GM18502 (cell line): ENCODE measurements at regions not wholly inside any gene's neighbourhood (a gene's known extent, or its start where the extent isn't known, plus 50 kb on each side); places are given as distances from the start of the nearest gene placed in this dataset.

ENCODE experiments used
- ATAC-seq: cut with Tn5 transposase; IDR thresholded peaks from one replicate; pipeline ENCODE4 v1.9.1; 2021; ENCODE audit warnings: mild to moderate bottlenecking; ENCODE audit not compliant: unreplicated experiment, poor library complexity

DNA sequence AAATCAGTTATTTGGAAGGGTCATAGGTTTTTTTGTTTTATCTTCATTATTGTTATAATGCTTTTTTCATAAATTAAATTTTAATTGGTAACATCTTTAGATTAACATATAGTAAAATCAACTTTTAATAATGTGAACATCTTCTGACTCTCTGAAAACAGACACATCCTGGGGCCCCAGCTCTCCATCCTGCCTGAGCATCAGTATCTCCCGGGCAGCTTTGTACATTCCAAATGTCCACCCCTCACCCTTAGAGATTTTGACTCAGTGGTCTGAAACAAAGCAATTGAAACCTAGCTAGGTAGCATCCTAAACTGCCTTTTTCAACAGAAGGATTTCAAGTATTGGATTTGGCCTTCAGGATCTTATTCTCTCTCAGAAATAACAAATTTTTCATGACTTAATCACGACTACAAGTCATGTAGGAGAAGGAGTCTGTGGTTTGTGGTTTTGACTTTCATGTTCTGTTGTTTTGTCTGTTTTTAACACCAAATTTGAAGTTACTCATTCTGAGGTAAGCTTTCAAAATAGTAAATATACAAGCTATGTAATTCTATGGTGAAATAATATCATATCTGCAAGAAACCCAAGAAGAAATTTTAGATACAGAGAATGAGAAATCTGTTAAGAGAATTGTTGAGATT lies 147.3 kb upstream of the UBE2E2 start:
- ATAC-seq, result peak; percentile 82

DNA sequence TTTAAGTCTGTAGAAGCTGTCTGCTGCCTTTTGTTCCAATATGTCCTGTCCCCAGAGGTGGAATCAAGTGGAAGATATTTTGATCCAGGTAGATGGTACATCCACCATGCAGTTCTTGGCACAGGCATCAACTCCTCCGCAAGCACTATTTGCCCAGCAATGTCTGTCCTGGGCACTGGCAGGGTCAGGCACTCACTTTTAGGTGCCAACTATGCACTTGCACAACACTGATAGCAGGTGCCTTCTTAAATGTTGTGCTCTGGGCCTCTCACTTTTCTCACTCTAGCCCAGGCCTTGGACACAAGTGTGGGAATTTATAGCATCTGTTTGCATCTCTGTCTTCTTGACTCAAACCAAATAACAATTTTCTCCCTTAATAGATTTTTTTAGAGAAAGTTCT lies 140.5 kb upstream of the UBE2E2 start:
- no peak for ATAC-seq

DNA sequence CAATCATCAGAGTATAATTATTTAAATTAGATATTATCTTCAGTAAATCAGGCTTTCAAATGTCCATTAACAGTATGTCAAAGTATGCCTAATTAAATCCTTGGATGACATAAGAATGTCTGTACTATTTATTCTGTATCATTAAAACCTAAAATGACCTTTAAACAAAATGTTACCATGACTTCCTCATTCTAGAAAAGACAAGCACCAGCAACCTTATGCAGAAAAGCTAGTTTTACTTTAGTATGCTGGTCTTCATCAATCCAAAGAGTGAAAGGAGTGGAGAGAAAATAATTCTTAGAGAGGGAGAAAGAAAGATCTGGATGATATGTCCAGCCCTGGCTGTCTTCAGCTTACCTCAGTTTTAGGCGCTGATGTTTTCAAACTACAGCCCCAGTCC lies 140.1 kb upstream of the UBE2E2 start:
- ATAC-seq, result no peak

DNA sequence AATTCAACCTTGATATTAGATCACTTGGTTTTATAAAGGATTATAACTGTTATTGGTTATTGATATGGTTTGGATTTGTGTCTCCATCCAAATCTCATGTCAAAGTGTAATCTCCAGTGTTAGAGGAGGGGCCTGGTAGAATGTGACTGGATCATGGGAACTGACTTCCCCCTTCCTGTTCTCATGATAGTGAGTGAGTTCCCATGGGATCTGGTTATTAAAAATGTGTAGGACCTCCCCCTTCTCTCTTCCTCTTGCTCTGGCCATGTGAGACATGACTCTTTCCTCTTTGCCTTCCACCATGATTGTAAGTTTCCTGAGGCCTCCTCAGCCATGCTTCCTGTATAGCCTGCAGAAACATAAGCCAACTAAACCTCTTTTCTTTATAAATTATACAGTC lies 136.0 kb upstream of the UBE2E2 start:
- no peak for ATAC-seq

DNA sequence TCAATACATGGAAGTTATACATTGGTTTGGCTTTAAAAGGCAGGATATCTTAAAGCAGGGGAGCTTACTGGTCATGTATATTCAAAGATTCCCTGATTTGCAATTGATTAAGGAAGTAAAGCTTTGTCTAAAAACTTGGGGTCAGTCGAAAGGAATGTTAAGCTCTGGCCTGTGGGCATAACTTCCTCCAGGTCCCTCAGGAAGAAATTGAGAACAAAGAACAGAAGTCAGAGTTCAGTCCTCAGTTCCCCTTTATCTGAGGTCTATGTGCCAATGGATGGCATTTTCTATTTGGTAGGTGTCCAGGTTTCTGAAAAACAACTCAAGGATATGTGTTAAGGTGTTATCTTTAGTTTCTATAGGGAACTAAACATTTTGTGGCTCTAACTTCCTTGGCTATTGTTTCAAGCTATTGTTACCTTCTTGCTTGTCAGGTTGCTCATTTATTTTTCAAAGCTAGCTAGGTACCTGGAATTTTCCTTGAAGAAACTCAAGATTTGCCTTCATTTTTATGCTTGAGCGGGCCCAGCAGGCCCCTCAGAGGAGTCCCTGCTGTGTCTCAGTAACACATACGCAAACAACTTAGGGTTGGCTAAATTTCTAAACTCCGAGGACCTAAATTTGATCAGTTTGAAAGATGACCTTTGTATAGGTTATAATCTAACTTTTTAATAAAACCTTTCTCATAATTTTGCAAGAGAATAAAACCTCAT lies 135.0 kb upstream of the UBE2E2 start:
- ATAC-seq, result no peak

DNA sequence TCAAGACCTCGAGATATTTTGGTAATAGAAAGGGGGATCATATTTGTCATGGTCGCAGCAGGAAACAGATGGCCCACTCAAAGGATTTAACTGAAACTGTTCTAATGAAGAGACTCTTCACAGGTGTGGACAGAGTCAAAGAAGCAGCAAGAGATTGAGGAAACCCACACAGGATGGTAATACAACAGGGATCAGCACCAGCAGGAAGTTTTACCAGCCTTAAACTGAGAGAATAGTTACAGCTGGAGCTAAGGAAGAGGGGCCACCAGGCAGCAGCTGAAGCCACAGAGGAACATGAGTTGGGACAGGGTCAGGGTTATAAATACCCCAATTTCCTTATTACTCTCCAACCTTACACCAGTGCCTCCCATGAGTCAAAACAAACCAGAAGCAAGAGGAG lies 131.8 kb upstream of the UBE2E2 start:
- ATAC-seq, result no peak

DNA sequence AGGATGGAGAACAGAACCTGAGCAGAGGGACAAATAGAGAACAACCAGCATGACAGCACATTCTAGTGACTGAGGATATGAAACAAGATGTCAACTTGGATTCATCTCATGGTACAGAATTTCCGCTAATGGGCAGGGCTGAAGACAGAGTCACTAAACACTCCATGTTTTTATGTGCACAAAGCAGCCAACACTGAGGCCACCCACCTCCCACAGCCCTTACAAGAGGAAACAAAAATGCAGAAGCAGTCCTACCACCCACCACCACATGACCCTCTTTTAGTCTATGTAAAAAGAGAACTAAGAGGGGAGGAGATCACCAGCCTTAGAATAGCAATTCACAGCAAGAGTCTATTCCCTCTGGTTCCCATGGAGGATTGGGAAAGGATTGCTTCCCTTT lies 131.4 kb upstream of the UBE2E2 start:
- peak; percentile 72 for ATAC-seq

DNA sequence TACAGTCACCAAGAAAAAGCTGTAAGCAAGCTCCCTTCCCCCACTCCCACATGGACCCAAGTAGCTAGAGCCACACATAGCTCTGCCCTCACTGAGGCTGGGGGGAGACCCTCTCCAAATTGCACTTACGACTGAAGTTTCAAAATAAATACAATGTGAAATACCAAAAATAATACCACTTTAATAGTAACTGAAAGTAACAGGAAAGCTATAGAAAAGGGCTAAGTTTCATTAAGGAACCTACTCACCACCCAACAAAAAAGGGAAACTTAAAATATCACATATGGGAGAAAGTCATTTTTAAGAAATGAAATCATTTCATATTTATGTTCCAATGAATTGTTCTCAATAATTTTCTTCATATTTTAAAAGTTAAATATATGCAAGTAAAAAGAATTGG lies 130.4 kb upstream of the UBE2E2 start:
- ATAC-seq, result no peak

DNA sequence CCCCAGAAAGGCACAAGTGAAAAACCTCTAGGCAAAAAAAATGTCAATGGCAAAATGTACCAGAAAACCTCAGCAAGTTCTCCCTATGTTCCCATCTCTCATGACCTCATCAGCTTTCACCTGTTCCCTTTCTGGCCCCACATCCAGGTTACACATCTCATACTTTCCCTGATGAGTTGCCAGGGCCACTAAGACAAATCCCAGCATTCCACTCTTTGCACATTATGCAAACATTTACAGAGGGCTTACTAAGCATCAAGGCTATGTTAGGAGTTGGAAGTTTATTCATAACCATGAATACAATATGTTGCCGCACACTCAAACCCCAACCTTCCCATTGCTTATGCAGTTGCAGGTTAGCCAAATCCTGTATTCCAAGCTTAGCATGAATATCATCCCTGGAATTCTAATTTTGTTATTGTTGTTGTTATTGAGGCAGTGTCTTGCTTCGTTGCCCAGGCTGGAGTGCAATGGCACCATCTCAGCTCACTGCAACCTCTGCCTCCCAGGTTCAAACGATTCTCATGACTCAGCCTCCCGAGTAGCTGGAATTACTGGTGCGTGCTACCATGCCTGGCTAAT lies 129.3 kb upstream of the UBE2E2 start:
- ATAC-seq, result no peak

DNA sequence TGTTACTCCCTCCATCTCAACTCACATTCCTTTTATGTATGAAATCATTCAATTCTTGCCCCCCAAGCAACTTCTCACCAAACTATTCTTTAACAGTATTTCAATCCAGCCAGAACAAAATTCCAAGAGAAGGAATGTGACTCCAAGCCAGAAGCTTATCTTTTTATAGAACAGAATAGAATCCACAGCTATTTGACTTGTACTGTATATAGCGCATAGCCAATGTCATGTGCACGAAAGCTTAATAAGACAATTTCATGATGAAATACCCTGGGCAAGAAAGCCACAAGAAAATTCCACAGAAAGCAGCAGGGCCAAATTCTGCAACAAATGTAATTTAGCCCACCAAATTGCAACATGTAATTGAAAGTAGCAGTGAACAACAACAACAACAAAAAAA lies 127.6 kb upstream of the UBE2E2 start:
- no peak for ATAC-seq

DNA sequence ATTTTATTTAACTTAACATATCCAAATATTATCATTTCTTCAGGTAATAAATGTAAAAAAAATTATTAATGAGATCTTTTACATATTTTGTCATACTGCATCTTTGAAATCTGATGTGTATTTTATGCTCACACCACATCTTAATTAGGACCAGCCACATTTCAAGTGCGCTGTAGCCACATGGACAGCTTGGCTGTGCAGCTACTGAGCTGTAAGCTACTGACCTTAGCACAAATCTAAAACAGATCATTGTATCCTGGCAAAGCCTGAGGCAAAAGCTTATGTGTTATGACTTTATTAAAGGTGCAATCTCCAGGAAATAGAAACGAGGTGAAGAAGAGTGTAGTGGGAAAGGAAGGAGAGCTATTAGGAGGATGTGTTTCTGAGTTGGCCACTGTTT lies 126.7 kb upstream of the UBE2E2 start:
- ATAC-seq, result no peak

DNA sequence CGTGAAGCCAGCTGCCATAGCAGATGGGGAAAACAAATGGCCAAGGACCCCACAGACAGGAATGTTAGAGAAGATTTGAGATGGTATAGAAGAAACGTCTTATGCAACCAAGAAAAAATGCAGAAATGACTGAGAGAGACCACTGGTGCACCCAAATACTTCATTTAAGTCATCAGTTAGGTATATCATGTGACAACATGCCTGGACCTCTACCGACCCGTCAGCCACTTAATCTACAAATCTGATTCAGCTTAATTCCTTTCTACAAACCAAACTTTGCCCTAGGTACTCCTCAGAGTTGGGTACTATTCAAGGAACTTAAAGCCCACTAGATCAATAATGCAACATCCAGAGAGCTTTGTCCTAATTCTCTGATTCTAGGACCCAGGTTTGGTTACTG lies 126.0 kb upstream of the UBE2E2 start:
- no peak for ATAC-seq

DNA sequence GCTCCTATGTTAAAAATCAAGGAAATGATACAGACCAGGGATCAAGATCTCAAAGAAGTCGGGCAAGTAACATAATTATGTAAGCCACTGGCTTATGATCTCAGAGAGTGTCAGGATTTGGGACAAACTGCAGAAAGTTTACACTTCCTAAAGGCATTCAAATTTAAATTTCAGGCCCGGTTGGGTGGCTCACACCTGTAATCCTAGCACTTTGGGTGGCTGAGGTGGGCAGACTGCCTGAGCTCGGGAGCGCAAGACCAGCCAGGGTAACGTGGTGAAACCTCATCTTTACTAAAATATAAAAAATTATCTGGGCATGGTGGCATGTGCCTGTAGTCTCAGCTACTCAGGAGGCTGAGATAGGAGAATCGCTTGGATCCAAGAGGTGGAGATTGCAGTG lies 124.4 kb upstream of the UBE2E2 start:
- no peak for ATAC-seq

DNA sequence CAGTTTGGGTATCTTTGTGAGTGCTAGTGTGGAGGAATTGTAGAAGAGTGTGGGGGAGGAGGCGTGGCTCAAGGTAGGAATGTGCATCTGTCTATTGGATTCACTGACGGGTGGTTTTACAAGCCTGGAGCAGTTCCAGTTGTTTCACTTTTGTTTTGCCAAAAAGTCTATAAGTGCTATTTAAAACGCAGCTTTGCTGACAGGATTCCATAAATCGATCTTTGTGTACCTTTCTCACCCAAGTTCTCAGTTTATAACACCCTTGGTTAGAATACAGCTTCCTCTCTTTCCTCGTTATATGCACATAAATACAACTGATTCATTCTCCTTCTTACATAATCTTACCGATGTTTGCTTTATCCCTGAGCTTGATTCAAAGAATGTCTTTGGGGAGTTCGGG lies 123.2 kb upstream of the UBE2E2 start:
- no peak for ATAC-seq

DNA sequence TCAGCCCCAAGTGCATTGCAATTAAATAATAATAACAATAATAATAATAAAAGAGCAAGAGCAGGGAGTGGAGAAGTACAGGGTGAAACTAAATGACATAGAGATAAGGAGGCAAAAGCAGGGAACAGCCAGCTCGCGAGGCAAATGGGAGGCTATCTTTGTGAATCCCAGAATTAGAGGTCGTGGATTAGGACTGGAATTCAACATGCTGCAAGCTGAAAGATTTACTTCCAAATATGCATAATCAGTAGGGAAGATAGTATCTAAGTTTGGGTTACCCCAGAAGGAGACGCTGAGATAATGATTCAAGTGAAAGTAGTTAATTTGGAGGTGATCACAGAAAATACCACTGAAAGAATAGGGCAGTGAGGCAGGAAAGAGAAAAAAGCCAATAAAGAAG lies 119.4 kb upstream of the UBE2E2 start:
- no peak for ATAC-seq

DNA sequence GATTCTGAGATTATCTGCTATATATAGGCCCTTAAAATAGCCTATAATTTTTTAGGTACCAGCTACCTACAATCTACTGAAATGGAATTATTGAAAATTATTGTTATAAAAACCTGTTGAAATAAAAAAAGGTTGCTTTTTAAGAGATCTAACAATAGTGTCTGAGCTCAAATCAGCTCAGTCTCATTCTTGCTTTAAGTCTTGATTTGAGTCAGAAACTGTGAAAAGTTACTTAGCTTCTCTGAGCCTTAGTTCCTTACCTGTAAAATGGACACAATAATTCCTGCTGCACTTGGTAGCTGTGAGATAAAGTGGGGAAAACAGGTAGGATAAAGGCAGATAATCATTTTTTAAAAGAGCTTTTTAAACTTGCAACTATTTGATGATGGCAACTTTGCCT lies 118.8 kb upstream of the UBE2E2 start:
- peak; percentile 73 for ATAC-seq

DNA sequence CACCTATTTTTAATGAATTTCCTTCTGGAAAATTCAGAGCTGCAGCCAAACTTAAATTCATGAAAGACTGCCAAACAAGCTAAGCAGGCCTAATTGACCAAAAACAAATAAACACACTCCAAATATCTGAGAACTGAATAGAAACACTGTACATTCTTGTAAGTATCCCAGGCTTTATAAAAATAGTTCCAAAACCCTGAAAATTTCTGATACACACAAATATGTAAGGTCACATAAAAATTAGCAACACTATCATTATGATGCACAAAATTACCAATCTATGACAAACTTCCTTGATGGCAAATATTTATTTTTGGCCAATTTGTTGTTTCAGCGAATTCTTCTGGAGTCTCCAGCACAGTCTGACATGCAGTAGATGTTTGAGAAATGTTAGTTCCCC lies 117.9 kb upstream of the UBE2E2 start:
- no peak for ATAC-seq

DNA sequence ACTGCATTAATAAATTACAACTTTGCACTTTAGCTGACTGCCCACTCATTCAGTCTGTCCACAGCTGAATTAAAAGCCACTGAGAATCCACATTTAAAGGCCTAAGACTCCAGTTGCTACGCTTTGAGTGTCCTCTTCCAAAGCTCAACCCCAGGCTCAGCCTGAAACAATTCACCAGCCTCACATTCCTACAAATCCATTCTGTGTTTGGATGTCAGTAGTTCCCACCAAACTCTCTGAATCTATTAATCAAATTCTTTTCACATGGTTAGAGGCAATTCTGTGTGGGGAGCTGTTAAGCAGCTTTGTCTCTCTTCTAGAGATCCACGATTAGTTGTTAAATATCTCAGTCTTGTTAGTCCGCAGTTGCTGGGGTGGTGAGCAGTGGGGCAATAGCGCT lies 116.8 kb upstream of the UBE2E2 start:
- ATAC-seq, result no peak

DNA sequence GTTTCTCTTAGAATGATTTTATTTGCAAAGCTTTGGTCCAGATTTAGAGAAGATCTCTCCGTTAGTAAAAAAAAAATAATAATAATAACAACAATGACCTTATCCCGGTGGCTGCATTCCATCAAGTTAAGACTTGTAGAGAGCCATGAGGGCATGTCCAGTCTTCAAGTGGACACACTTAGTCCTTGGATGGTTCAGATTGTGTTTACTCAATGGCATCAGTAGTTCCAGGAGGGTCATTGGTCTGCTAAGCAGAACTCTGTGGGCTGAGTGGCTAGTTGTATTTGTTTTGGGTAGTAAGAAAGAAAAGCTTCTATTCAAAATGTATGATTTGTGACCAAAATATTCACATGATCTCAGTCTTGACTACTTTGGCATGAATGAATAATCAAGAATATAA lies 116.3 kb upstream of the UBE2E2 start:
- no peak for ATAC-seq

DNA sequence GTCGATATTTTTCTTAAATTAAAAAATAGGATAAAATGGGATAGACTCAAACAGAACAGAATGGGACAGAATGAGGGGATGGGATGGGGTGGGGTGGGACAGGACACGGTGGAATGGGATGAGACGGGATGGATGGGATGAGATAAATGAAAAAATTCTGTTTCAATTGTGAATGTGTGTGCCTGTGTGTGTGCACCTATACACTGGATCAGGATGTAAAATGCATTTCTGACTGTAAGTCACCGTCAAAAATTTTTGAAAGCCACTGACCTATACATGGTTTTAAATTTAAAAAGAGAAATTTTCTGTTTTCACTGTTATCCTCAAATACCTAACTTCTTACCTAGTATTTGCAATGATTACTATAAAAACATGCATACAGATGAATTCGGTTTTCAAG lies 108.7 kb upstream of the UBE2E2 start:
- no peak for ATAC-seq

DNA sequence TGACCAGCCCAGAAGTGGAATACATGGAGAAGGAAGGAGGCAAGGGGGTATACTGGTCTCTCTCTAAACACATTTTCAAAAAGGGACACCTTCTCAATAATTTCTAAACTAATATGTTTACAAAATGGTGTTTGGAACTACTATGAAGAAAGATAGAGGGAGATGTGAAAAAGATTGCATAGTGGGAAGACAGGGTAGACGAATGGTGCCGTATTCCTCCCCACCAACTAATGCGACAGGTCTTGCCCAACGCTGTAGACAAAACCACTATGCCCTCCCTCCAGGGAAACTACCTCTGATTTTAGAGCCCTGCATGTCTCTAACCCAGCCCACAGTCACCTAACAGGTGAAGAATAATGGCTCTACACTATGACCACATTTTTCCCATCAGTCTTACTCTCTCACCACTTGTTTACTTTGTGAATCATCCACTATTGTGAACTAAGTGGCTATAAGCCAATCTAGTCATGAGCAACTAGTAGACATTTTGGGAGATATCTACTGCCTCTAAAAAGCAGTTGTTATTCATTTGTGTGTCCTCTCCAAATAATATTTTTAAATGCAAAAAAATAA lies 108.2 kb upstream of the UBE2E2 start:
- no peak for ATAC-seq

DNA sequence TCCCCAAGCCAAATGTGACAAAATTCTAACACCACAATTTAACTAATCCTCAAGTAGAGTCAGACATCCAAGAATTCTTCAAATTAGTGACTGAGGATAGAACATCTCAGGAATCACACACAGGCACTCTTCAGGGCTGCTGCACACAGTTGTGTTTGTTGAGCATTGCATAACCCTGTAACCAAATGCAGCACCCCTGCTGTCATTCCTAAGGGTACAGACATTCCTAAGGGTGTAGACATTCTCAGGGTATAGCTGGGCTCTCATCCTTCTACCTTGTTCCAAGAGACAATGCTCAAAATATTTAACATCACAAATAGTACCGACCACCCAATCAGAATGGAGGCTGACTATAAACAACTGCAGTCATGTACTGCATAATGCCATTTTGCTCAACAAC lies 107.1 kb upstream of the UBE2E2 start:
- ATAC-seq, result no peak
